ENCODE measurements at regions not wholly inside any gene's neighbourhood (a gene's known extent, or its start where the extent isn't known, plus 50 kb on each side); places are given as distances from the start of the nearest gene placed in this dataset.
"Not testable (repeated sequence)": the region's sequence is repeated elsewhere in the genome, so short reads cannot be mapped to it uniquely, and the experiment has no call there.

GRCh38 chr12:97616946-97617345, 154.3 kb downstream of the RMST start:
- no peak for DNase-seq

- DNase-seq, result no peak
Measured at GRCh38 chr12:97628962-97629361, 166.4 kb downstream of the RMST start.

- DNase-seq, result no peak
Measured at GRCh38 chr12:97629382-97629781, 166.8 kb downstream of the RMST start.

DNA sequence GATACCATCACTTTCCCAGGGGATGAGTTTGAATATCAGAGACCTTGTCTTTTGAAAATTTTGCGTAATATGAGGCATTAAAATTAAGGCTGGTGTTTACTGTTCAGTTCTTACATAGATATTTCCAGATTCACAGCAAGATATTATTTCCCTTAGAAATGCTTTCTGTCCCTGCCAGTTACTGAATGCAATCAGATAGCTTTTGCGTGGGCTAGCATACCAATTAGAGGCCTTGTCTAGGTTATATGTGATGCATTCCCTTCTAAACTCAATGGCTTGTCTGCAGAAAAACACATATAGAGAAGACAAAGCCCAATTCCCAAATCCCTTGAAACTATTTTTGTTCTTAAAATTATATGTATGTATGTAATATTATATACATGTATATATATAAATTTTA, 167.8 kb downstream of the RMST start:
- DNase-seq, result no peak

DNA sequence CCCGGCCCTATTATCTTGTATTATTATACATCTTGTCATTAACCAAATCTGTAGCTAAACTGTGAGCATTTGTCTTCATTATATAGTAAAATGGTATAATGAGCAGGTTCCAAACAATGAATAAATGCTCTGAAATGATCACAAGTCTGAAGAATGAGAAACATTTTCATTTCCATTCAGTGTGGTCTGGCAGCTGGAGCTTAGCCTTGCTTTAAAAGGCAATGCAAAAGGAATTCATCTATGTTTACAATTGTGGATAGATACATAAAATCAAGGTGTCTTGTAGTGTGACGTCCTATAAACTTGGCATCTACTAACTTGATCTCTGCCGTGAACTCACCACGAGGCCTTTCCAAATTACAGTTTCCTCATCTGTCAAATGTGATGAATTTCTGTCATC, 168.3 kb downstream of the RMST start:
- DNase-seq, result no peak

- DNase-seq, result no peak
Measured at GRCh38 chr12:97637770-97638169, 175.2 kb downstream of the RMST start.

GRCh38 chr12:97638739-97639138, 176.1 kb downstream of the RMST start:
- no peak for DNase-seq

DNA sequence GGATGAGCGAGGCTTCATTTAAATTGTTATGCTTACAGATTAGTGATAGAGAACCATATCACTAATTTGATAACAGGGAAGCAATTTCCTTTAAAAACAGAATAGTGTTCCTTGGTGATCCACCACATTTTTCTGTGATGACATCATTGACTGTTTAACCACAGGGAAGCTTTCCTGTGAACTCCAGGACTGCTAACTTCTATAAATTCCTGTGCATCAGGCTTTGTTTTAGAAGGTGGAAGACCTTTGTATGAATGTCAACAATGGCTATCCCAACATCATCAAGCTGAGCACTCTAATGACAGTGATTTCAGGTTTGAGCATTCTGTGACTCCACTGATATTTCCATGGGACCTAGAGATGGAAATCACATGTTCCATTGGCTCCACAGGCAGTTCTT, 177.1 kb downstream of the RMST start:
- no peak for DNase-seq

- no peak for DNase-seq
Measured at GRCh38 chr12:97640826-97641225, 178.2 kb downstream of the RMST start.

DNA sequence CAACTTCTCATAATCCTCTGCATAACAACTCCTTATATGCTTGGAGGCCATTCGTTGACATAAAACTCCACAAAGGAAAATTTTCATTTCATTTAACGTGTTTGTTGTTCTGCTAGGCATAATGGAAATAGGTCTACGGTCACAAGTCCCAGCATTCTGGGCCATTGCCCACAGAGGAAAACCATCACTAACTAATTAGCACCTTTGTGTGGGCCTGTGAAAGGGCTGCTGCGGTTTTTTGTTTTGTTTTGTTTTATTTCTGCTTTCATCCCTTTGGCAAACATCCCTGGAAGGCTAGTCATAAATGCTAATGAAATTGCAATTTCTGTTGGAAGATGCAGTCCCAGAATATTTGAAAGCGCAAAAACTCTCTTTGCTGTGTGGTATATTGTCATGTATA, 180.3 kb downstream of the RMST start:
- no peak for DNase-seq

GRCh38 chr12:97643924-97644323, 181.3 kb downstream of the RMST start:
- DNase-seq, result no peak

GRCh38 chr12:97645726-97646125, 183.1 kb downstream of the RMST start:
- DNase-seq, result no peak

DNA sequence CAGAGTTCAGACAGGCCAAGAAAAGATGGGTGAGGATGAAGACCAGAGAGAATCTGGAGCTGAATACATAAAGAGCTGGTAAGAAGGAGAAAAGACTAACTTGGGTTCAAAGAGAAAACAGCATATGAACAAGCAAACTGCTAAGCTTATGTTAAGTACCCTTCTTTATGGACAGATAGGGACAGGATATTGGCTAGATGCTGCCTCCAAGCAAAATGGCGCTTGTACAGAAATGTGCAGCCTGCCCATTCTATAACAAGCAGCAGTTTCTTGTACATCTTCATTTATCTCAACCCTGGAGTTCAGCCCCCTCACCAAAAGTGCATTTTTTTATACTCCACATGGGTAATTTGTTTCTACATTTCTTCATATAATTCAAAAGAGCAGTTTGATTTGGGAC, 184.5 kb downstream of the RMST start:
- no peak for DNase-seq

GRCh38 chr12:97650242-97650641, 187.6 kb downstream of the RMST start:
- no peak for DNase-seq

- DNase-seq, result not testable (repeated sequence)
Measured at GRCh38 chr12:97656548-97656947, 193.9 kb downstream of the RMST start.

- DNase-seq, result no peak
Measured at GRCh38 chr12:97659117-97659880, 196.7 kb downstream of the RMST start.

DNA sequence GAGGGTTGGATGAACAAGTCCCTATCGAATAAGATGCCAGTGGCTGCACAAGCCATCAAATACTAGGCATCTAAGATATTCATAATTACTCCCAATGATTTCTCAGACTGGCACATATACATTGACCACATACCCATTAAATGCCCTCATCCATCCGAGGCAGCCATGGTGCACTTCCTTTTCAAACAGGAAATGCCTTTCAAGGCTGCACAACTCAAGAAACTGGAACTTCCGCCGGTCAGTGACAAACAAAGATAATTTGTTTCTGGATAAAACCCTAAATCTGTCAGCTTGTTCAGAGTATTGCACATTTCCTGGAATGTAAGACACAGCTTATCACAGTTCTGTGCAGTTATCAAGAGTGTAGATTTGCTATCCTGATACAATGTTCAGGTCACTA, 203.7 kb downstream of the RMST start:
- DNase-seq, result no peak

DNA sequence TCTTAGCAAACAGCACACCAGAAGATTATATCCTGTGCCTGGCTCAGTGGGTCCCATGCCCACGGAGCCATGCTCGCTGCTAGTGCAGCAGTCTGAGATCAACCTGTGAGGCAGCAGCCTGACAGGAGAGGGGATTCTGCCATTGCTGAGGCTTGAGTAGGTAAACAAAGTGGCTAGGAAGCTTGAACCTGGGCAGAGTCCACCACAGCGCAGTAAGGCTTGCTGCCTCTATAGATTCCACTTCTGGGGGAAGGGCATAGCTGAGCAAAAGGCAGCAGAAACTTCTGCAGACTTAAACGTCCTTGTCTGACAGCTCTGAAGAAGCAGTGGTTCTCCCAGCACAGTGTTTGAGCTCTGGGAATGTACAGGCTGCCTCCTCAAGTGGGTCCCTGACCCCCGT, 210.3 kb downstream of the RMST start:
- DNase-seq, result no peak

DNA sequence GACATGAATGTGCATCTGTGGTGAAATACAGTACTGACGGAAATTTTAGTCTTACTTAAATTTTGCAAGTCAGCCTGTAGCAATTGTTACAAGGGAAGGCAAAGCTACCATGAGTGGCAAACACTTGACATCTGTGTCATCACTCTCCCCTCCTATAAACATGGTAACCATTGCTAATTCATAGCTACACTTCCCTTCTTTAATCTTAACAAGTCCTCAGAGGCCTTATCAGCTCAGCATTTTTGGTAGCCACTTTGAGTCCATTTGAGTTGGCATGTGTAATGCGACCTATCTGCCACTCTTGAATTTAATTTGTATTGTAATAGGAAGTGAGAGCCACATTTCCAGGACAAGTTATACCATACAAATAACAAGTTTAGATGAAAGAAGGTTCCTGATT, 218.1 kb downstream of the RMST start:
- DNase-seq, result no peak

GRCh38 chr12:97681612-97682504, 219.3 kb downstream of the RMST start:
- no peak for DNase-seq

- no peak for DNase-seq
Measured at GRCh38 chr12:97685360-97685759, 222.8 kb downstream of the RMST start.

DNA sequence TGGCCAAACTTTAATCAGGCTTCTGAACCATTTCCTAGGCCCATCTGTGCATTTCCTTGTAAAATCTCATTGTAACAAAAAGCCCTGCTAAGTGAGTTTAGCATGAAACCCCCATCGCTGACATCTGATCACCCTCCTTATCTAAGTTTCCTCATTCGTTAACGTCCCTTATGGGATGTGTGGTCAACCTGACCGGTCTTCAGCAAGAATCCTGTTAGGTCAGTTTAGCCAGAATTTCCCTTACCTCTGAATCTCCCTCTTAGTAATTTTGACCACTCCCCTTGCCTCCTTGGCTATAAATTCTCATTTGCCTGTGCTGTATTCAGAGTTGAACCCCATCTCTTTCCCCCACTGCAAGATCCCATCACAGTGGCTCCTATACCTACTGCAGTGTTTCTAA, 239.3 kb downstream of the RMST start:
- DNase-seq, result no peak

DNA sequence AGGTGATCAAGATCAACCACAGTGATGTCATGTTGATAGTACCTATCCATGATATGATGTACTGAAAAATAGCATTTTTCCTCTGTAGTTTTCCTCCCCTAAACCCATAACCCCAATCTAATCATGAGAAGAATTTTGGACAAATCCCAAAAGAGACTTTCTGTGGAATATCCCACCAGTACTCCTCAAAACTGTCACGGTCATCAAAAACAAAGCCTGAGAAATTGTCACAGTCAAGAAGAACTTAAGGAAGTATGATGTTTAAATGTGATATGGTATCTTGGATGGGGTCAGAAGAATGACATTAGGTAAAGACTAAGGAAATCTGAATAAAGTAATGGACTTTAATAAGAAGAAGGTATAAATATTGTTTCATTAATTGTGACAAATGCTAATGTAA, 248.8 kb downstream of the RMST start:
- no peak for DNase-seq

DNA sequence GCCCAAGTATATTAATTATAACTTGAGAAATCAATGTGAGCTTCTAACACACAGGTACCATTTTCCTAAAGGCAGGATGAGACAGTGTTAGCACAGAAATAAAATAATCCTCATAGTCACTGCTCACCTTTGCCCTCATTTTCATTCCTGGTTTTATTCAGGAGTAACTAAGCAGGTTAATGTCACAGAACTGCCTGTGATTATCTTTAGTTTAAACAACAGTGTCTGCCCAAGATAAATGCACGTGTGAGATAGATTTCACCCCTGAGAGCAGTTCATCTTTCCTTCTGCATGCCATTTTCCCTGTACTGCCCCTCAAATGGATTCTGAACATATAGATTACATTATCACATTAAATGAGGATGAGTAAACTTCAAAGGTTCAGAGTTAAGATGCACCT, 250.7 kb downstream of the RMST start:
- DNase-seq, result no peak

All from stimulated activated naive CD4-positive, alpha-beta T cell (primary cell).